ENCODE measurements at regions not wholly inside any gene's neighbourhood (a gene's known extent, or its start where the extent isn't known, plus 50 kb on each side); places are given as distances from the start of the nearest gene placed in this dataset.

DNA sequence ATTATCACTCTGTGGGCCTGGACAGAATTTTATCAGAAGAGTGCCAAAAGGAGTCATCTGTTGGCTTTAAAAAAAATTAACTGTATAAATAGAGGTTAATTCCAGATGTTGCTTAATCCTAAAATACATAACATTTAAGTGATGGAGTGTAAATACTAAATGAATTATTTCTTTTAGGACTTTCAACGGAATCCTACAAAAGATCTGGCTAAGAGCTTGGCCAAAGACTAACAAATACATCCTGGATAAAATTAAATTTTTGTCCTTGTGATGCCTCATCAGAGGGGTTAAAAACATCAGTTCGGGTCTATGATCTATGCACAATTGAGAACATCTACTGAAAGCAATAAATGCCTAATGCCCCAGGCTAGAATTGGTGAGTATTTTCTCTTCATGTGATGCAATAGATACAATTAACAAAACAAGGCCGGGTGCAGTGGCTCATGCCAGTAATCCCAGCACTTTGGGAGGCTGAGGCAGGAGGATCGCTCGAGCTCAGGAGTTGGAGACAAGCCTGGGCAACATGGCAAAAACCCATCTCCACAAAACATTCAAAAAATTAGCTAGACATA is 49.8 kb upstream of the RAP1B start:
- DNase-seq = no peak
